Renal cortex interstitium (tissue), 11 donors: ENCODE measurements at regions not wholly inside any gene's neighbourhood (a gene's known extent, or its start where the extent isn't known, plus 50 kb on each side); places are given as distances from the start of the nearest gene placed in this dataset.

Experiments
- DNase-seq, 11 donors: peaks; one replicate each; pipeline ENCODE4 v3.0.0-alpha.2; 2013; ENCODE audit warnings: low read depth in 9 of 11, low spot score in 4 of 11; ENCODE audit errors: extremely low read depth in 1 of 11

- no peak for DNase-seq
Measured at GRCh38 chr7:124692425-124692824, 73.2 kb downstream of the GPR37 start.

GRCh38 chr7:124690840-124691239 lies 74.8 kb downstream of the GPR37 start:
- no peak for DNase-seq

- no peak for DNase-seq
Measured at GRCh38 chr7:124689931-124690330, 75.7 kb downstream of the GPR37 start.

- no peak for DNase-seq
Measured at GRCh38 chr7:124689523-124689922, 76.1 kb downstream of the GPR37 start.

GRCh38 chr7:124688991-124689390 lies 76.6 kb downstream of the GPR37 start:
- no peak for DNase-seq

GRCh38 chr7:124686543-124687171 lies 78.9 kb downstream of the GPR37 start:
- no peak for DNase-seq

- DNase-seq = no peak
Measured at GRCh38 chr7:124681946-124682345, 83.6 kb downstream of the GPR37 start.

GRCh38 chr7:124680304-124680703 lies 85.3 kb downstream of the GPR37 start:
- DNase-seq = no peak

GRCh38 chr7:124679586-124680225 lies 85.9 kb downstream of the GPR37 start:
- no peak for DNase-seq

- DNase-seq = no peak
Measured at GRCh38 chr7:124679146-124679545, 86.4 kb downstream of the GPR37 start.

- DNase-seq = no peak
Measured at GRCh38 chr7:124674451-124674850, 91.1 kb downstream of the GPR37 start.

- DNase-seq = no peak
Measured at GRCh38 chr7:124672011-124672410, 93.6 kb downstream of the GPR37 start.

- DNase-seq = no peak
Measured at GRCh38 chr7:124667312-124668153, 98.1 kb downstream of the GPR37 start.

- no peak for DNase-seq
Measured at GRCh38 chr7:124662937-124663336, 102.7 kb downstream of the GPR37 start.

- no peak for DNase-seq
Measured at GRCh38 chr7:124662372-124662771, 103.2 kb downstream of the GPR37 start.

GRCh38 chr7:124655990-124656389 lies 109.6 kb downstream of the GPR37 start:
- no peak for DNase-seq

- DNase-seq = no peak
Measured at GRCh38 chr7:124652237-124652636, 113.4 kb downstream of the GPR37 start.

GRCh38 chr7:124651136-124651535 lies 114.5 kb downstream of the GPR37 start:
- DNase-seq = no peak

GRCh38 chr7:124649397-124650014 lies 116.1 kb downstream of the GPR37 start:
- no peak for DNase-seq
